Activated CD4-positive, alpha-beta T cell treated with anti-CD3 and anti-CD28 coated beads, Interleukin-2, amount 10 ng/mL, durations not matched to agents 7 days and 5 days (primary cell): ENCODE measurements at regions not wholly inside any gene's neighbourhood (a gene's known extent, or its start where the extent isn't known, plus 50 kb on each side); places are given as distances from the start of the nearest gene placed in this dataset.

Source experiments
- CTCF ChIA-PET: fragments of 350-600 bp; sonication (Branson Sonifier 250); formaldehyde crosslinking; loops from one replicate; lab custom pipeline; 2021; ENCODE audit warnings: antibody characterized with exemption; lab: Charles Lee
- POLR2A ChIA-PET: fragments of 350-600 bp; sonication (Branson Sonifier 250); formaldehyde crosslinking; loops from one replicate; lab custom pipeline; 2021; ENCODE audit warnings: antibody characterized with exemption; lab: Charles Lee
- DNase-seq: peaks from one replicate; pipeline ENCODE4 v3.0.0-alpha.2; 2020
- H3K27ac Mint-ChIP-seq: one replicate; pipeline ENCODE4 v1.8.0; 2021; ENCODE audit warnings: mild to moderate bottlenecking, moderate library complexity, mixed read lengths
- H3K27me3 Mint-ChIP-seq: one replicate; pipeline ENCODE4 v1.8.0; 2021; ENCODE audit warnings: mixed read lengths
- H3K36me3 Mint-ChIP-seq: one replicate; pipeline ENCODE4 v1.8.0; 2021; ENCODE audit warnings: low read depth, mixed read lengths
- H3K4me1 Mint-ChIP-seq: one replicate; pipeline ENCODE4 v1.8.0; 2021; ENCODE audit warnings: mixed read lengths
- H3K4me3 Mint-ChIP-seq: one replicate; pipeline ENCODE4 v1.8.0; 2021; ENCODE audit warnings: mild to moderate bottlenecking, moderate library complexity, mixed read lengths
- H3K9me3 Mint-ChIP-seq: one replicate; pipeline ENCODE4 v1.8.0; 2021; ENCODE audit warnings: mixed read lengths

DNA sequence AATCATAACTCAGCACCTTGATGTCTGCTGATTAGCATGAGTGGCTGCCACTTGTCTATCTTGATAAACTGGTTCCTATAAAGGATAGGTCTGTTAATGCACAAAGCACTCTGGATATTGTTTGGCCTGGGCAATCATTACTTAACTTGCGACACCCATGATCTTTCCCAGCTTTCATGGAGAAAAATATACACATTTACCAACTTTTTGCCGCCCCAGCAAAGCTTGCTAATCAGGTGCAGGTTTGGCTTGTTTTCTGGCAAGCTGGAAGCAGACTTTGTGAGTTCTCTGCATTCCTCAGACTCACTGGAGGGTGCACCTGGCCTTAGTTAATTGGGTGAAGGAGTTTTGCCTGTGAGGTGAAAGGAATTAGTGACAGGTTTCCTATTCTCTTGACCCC, 1126.4 kb upstream of the FLRT2 start:
- Mint-ChIP-seq H3K27me3 (no peaks in the 10 kb centered on the region), H3K27ac (no peak overlapping the region), H3K4me3 (no peak overlapping the region), H3K4me1 (no peaks in the 10 kb centered on the region), H3K36me3 (no peaks in the 10 kb centered on the region), H3K9me3 (peaks cover 17% of the 10 kb centered on the region)
- no peak for DNase-seq
- ChIA-PET POLR2A (no interaction called here), CTCF (no interaction called here)

DNA sequence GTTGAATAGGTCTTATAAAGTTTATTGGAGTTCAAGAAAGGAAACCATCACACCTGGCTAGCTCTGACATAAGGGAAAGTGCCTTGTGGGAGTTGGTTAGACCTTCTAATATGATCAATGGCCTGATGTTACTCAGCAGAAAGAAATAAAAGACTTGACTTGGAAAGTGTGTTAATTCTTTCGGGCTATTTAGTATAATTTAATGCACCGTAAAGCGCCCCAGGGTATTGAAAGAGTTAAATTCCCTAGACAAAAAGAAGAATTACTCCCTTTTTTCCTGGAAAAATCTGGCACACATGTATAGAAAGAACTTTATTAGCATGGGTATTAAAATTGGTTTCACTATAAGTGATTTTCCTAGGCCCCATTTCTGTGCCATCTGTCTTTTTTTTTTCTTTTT, 1125.7 kb upstream of the FLRT2 start:
- ChIA-PET POLR2A (no interaction called here), CTCF (no interaction called here)
- Mint-ChIP-seq H3K4me3 (no peak overlapping the region), H3K36me3 (no peaks in the 10 kb centered on the region), H3K9me3 (peaks cover 16% of the 10 kb centered on the region), H3K4me1 (no peaks in the 10 kb centered on the region), H3K27ac (no peak overlapping the region), H3K27me3 (no peaks in the 10 kb centered on the region)
- no peak for DNase-seq

DNA sequence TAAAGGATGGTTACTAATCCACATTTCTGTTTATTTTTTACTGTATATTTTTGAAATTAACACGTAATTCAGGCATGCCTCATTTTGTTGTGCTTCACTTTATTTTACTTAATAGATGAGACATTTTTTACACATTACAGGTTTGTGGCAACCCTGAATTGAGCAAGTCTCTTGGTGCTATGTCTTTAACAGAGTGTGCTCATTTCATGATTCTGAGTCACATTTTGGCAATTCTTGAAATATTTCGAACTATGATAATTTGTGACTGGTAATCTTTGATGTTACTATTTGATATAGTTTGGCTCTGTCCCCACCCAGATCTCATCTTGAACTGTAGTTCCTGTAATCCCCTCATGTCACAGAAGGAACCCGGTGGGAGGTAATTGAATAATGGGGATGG, 1120.5 kb upstream of the FLRT2 start:
- no peak overlapping the region for H3K4me3 Mint-ChIP-seq
- H3K27ac Mint-ChIP-seq = no peak overlapping the region
- H3K9me3 Mint-ChIP-seq = peaks cover 13% of the 10 kb centered on the region
- H3K36me3 Mint-ChIP-seq = no peaks in the 10 kb centered on the region
- H3K27me3 Mint-ChIP-seq = no peaks in the 10 kb centered on the region
- H3K4me1 Mint-ChIP-seq = no peaks in the 10 kb centered on the region
- ChIA-PET CTCF (no interaction called here), POLR2A (no interaction called here)
- no peak for DNase-seq

DNA sequence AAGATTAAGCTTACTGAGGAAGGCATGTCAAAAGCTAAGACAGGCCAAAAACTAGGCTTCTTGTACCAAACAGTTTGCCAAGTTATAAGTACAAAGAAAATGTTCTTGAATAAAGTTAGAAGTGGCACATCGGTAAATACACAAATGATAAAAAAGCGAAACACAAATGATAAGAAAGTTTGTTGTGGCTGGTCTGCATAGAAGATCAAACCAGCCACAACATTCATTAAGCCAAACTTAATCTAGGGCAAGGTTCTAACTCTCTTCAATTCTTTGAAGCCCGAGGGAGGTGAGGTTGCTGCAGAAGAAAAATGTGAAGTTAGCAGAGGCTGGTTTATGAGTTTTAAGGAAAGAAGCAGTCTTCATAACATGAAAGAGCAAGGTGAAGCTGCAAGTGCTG, 1119.6 kb upstream of the FLRT2 start:
- no peaks in the 10 kb centered on the region for H3K27me3 Mint-ChIP-seq
- peaks cover 13% of the 10 kb centered on the region for H3K9me3 Mint-ChIP-seq
- POLR2A ChIA-PET = no interaction called here

DNA sequence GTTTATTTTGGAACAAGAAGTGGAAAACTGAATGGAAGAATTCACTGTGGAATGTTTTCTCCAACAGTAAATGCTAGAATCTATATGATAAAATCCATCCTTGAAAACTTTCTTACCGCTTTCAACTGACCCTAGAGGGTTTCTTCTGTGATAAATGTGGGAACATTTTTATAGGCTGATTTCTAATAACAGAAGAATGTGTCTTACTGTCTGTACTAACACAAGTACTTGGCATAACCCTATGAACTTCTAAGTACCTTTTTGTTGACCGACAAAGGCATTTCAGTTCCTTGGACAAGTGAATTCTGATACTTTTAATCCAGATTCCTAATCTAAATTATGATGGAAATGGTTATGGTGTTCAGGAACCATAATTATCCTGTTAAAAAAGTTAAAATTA, 1109.7 kb upstream of the FLRT2 start:
- H3K4me1 Mint-ChIP-seq = no peaks in the 10 kb centered on the region
- no peak overlapping the region for H3K27ac Mint-ChIP-seq
- H3K36me3 Mint-ChIP-seq = no peaks in the 10 kb centered on the region
- H3K4me3 Mint-ChIP-seq = no peak overlapping the region
- no peaks in the 10 kb centered on the region for H3K27me3 Mint-ChIP-seq
- CTCF ChIA-PET = no interaction called here
- DNase-seq = no peak
- H3K9me3 Mint-ChIP-seq = peaks cover 2% of the 10 kb centered on the region
- POLR2A ChIA-PET = no interaction called here

More for the DNA sequence above, 1119.6 kb upstream of the FLRT2 start:
- Mint-ChIP-seq H3K4me1 (no peaks in the 10 kb centered on the region), H3K36me3 (no peaks in the 10 kb centered on the region), H3K4me3 (no peak overlapping the region), H3K27ac (no peak overlapping the region)
- DNase-seq = no peak
- CTCF ChIA-PET = no interaction called here

DNA sequence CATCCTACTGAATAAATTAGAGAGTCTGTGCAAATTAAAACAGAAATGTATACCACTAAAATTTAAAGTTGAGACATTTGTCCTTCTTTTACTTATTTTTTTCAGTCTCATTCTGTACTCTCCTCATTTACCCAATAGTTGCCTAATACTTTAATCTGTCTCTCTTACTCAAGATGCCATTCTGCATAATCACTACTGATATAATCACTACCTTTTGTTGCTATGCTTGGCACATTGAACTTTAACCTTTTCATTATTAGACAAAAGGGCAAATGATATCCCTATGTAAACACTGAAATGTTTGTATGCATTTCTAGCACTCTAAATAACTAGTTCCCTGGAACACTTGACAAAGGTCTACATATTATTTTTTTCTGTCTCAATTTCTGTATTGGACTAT, 1108.3 kb upstream of the FLRT2 start:
- DNase-seq = no peak
- Mint-ChIP-seq H3K4me1 (no peaks in the 10 kb centered on the region), H3K27ac (no peak overlapping the region), H3K9me3 (peaks cover 2% of the 10 kb centered on the region), H3K4me3 (no peak overlapping the region), H3K27me3 (no peaks in the 10 kb centered on the region), H3K36me3 (no peaks in the 10 kb centered on the region)
- POLR2A ChIA-PET = no interaction called here
- CTCF ChIA-PET = no interaction called here

DNA sequence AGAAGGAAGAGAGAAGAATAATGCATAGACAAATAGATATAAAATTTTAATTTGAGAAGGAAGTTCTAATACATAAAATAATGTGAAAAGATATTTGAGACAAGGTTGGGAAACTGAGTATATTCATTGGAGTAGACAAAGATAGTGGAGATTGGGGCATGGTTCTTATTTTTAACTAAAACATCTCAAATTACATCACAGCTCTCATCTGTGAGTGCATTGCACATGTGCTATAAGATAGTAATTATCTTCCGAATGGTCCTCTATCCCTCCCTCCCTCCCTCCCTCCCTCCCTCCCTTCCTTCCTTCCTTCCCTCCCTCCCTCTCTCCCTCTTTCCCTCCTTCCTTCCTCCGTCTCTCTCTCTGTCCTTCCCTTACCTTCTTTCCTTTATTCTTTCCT, 1104.0 kb upstream of the FLRT2 start:
- ChIA-PET POLR2A (no interaction called here), CTCF (no interaction called here)
- DNase-seq = no peak
- Mint-ChIP-seq H3K36me3 (no peaks in the 10 kb centered on the region), H3K9me3 (peaks cover 2% of the 10 kb centered on the region), H3K4me1 (no peaks in the 10 kb centered on the region), H3K27me3 (no peaks in the 10 kb centered on the region), H3K27ac (no peak overlapping the region), H3K4me3 (no peak overlapping the region)

DNA sequence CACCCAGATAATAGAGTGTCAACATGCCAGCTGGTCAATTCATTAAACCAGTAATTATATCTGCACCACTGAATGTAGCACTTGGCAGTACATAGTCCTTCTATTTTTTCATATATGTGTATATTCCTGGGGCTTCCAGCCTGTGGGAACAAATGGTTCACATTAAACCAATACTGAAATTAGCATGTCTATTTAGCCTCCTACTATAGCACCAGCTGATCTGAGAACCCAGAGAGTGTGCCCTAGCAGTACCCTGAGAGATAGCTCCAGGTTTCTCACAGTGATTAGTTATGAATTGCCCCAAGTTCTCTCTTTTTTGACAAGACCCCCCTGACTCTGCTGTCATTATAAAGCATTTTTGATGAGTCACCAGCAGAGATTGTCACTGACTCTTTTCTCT, 1097.3 kb upstream of the FLRT2 start:
- no peaks in the 10 kb centered on the region for H3K4me1 Mint-ChIP-seq
- POLR2A ChIA-PET = interaction anchor here (0.5 kb wide), 1 partner anchor 1118 kb away, joined by 3 read pairs; no protein-coding TSS in a partner anchor
- no peak overlapping the region for H3K4me3 Mint-ChIP-seq
- no peaks in the 10 kb centered on the region for H3K36me3 Mint-ChIP-seq
- DNase-seq = no peak
- H3K27ac Mint-ChIP-seq = no peak overlapping the region
- H3K9me3 Mint-ChIP-seq = peaks cover 6% of the 10 kb centered on the region
- no peaks in the 10 kb centered on the region for H3K27me3 Mint-ChIP-seq
- CTCF ChIA-PET = no interaction called here

DNA sequence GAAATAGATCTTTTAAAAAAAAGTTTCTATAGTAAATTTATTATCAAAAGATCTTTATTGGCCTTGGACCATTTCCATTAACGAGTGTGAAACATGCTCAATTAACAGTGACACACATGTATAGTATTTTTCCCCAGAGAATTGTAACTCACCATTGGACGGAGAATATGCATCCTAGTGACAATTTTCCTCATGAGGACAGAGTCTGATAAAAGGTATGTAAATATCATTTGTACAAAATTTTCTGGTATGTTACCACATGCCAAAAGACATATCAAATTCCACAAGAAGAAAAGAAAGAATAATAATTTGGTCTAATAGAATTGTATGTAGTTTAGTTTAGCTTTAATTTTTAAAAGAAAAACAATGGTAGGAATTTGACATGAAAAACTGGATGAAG, 1096.0 kb upstream of the FLRT2 start:
- CTCF ChIA-PET = no interaction called here
- Mint-ChIP-seq H3K4me1 (no peaks in the 10 kb centered on the region), H3K36me3 (no peaks in the 10 kb centered on the region), H3K9me3 (peaks cover 6% of the 10 kb centered on the region), H3K4me3 (no peak overlapping the region), H3K27me3 (no peaks in the 10 kb centered on the region), H3K27ac (no peak overlapping the region)
- POLR2A ChIA-PET = no interaction called here
- no peak for DNase-seq

DNA sequence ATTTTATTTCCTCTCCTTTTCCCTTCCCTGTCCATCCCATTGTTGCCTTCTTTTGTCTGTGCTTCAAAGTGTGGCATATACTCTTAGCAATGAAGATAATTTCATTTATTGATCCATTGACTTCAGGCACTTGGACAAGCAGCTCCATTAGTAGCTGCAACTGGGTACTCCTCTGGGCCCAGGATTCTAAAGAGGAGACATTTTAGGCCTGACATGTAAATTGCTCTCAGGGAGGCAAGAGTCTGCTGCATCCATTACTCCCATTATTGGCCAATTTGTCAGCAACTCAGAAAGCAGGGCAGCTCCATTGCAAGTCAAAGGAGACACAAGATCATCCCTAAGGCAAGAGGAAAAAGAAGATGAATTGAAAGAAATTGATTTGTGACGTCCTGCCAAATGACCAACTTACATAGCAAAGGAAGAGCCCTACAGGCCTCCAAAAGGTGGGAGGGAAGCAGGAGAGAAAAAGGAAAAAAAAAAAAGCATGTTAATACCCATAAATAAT, 1094.1 kb upstream of the FLRT2 start:
- Mint-ChIP-seq H3K27ac (no peak overlapping the region), H3K4me3 (no peak overlapping the region), H3K36me3 (no peaks in the 10 kb centered on the region), H3K9me3 (peaks cover 8% of the 10 kb centered on the region), H3K4me1 (no peaks in the 10 kb centered on the region), H3K27me3 (no peaks in the 10 kb centered on the region)
- DNase-seq = no peak
- POLR2A ChIA-PET = no interaction called here
- CTCF ChIA-PET = no interaction called here

DNA sequence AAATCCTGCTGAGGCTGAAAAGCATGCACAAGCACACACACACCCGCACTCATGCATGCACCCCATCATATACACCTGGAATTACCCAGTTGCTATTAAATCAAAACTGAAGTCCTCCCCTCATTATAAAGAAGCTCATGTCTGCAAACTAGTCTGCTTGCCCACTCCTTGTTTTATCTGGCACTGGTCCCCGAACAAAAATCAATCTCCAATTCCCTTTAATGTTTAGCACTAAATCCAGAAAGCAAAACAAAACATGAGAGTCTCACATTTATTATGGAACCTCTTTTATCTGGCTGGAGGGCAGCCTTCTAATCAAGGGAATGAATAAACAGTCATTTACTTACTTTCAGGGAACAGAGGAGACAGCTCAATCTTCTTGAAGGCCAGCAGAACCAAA, 1093.4 kb upstream of the FLRT2 start:
- no peak for DNase-seq
- ChIA-PET CTCF (no interaction called here), POLR2A (no interaction called here)
- Mint-ChIP-seq H3K9me3 (peaks cover 8% of the 10 kb centered on the region), H3K4me3 (no peak overlapping the region), H3K4me1 (no peaks in the 10 kb centered on the region), H3K27ac (no peak overlapping the region), H3K36me3 (no peaks in the 10 kb centered on the region), H3K27me3 (no peaks in the 10 kb centered on the region)

DNA sequence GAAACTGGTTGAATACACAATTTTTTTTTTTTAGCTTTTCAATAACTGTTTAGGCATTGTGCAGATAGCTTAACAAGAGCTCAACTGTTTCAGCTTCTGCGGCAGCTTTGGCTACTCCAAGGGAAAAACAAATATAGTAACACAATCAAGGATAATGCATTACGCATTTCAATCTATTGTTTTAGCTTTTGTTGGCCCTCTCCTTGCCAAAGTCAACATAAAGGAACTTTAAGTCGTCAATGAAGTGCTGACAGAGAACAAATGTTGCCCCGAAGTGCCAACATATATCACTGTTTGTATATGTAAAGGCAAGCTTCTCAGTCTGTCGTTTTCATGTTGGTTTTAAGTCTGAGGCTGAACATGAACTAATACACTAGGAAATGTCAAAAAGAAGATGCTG, 1087.4 kb upstream of the FLRT2 start:
- no peaks in the 10 kb centered on the region for H3K4me1 Mint-ChIP-seq
- ChIA-PET CTCF (no interaction called here), POLR2A (no interaction called here)
- H3K27me3 Mint-ChIP-seq = no peaks in the 10 kb centered on the region
- DNase-seq = no peak
- H3K36me3 Mint-ChIP-seq = no peaks in the 10 kb centered on the region
- H3K4me3 Mint-ChIP-seq = no peak overlapping the region
- no peak overlapping the region for H3K27ac Mint-ChIP-seq
- peaks cover 6% of the 10 kb centered on the region for H3K9me3 Mint-ChIP-seq

DNA sequence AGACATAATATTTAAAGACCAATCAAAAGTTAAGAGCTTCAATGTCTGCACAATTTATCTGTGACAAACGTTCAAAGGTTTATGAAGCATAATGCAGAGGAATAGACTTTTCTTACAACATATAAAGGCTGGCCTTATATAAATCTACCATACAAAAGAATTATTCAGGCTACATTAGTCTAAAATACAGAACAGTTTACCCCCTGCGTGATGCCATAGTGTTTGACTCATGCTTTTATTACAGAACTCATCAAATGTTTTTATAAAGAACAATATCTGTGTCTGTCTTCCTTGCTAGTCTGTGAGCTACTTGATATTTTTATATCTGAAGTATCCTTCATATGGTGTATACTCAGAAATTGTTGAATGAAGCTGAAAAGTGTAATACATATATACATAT, 1084.5 kb upstream of the FLRT2 start:
- ChIA-PET CTCF (no interaction called here), POLR2A (no interaction called here)
- Mint-ChIP-seq H3K4me1 (no peaks in the 10 kb centered on the region), H3K36me3 (no peaks in the 10 kb centered on the region), H3K9me3 (peaks cover 2% of the 10 kb centered on the region), H3K27me3 (no peaks in the 10 kb centered on the region), H3K4me3 (no peak overlapping the region), H3K27ac (no peak overlapping the region)
- no peak for DNase-seq

DNA sequence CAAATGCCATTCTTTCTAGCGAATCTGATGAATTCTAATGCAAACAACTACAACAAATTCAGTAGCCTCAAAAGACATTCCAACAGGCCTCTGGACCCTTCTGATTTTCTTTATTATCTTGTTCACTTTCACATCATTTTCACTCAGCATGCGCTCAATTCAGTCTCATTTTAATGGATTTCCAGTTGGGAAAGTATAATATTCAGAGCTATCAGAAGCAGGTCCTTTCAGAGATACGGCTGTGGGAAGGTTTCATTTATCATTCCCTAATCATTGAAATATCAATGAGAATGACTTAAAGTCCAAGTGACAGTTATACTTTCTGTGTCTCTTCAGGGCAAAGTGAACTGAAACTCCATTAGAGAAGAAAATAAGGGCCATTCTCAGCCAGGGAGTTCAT, 1083.7 kb upstream of the FLRT2 start:
- DNase-seq = no peak
- Mint-ChIP-seq H3K27me3 (no peaks in the 10 kb centered on the region), H3K36me3 (no peaks in the 10 kb centered on the region), H3K4me3 (no peak overlapping the region), H3K27ac (no peak overlapping the region), H3K9me3 (peaks cover 2% of the 10 kb centered on the region), H3K4me1 (no peaks in the 10 kb centered on the region)
- ChIA-PET POLR2A (no interaction called here), CTCF (no interaction called here)
